ENCODE measurements at regions not wholly inside any gene's neighbourhood (a gene's known extent, or its start where the extent isn't known, plus 50 kb on each side); places are given as distances from the start of the nearest gene placed in this dataset.

DNA sequence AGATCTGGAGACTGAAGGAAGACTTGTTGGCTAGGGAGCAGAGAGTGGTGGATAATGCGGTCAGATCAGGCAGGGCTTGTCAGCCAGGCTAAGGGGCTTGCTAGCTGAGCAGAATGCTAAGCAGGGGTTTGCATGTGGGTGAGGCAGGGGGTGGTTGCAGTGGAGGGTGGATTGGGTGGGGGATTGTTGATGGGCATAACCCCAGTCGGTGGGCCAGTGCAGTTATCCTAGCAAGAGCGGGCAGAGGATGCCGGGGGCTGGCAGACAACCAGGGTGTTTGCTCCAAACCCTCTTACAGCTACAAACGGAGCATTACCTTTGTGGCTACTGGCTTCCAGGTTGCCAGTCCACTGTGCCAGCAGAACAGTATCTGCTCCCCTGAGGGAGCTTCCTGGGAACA lies 131.5 kb upstream of the LGALSL start:
- DNase-seq, result no peak

DNA sequence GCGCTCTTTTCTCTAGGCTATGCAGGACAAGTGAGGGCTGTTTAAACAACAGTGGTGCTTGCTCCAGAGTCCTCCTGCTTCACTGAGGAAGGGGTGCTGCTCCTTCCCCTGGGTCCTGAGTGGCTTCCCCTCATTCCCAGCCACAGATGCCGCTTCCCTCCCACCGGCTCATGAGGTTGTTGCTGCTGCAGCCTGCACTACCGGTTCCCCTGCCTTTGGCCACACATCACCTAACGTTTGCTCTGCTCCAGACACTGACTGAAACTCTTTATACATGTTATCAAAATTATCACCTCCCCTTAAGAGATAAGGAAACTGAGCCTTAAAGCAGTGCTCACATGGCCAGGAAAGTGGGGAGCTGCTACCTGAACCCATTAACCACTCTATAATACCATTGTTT lies 130.8 kb upstream of the LGALSL start:
- no peak for DNase-seq

DNA sequence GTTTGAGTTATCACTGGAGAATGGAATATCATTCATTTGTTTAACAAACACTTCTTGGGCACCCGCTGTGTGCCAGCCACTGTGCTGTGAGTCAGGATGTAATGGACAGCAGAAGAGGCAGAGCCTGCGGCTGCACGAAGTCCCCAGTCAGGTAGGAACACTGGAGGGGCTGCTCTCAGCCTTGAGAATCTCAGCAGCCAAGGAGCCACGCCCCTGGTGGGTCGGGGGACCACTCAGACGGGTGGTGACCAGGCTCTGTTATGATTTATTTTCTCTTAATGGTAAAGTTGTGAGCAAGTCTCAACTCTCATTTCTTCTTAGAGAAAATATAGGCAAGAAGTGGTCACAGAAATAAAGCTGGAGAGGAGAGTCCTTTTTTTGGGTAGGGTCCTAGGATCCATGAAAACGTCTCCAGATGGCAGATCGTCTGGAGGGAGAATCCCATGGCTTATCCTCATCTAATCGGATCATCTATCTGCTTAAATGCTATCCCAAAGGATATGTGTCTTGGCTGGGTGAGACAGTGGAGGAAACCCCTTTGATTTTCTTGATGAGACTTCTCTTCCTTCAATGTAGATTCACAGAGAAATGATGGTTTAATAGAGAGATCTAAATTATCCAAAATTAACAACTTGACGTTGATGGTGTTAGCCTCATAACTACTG lies 129.1 kb upstream of the LGALSL start:
- no peak for DNase-seq

DNA sequence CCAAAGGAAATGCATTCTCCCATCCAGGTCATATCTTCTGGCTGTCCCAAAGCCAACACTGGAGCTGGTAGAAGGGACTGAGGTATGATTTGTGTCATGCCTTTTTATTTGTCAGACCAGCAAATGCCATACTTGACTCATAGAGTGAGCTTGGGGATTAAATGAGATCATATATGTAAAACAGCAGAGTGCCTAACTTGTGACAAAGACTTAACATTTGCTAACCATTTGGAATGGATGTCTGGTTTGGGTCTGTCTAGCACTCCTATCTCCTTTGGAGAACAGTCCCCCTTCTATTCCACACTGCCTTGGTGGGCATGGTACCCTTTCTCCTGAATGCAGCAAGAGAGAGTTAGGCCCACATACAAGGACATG lies 128.5 kb upstream of the LGALSL start:
- no peak for DNase-seq

DNA sequence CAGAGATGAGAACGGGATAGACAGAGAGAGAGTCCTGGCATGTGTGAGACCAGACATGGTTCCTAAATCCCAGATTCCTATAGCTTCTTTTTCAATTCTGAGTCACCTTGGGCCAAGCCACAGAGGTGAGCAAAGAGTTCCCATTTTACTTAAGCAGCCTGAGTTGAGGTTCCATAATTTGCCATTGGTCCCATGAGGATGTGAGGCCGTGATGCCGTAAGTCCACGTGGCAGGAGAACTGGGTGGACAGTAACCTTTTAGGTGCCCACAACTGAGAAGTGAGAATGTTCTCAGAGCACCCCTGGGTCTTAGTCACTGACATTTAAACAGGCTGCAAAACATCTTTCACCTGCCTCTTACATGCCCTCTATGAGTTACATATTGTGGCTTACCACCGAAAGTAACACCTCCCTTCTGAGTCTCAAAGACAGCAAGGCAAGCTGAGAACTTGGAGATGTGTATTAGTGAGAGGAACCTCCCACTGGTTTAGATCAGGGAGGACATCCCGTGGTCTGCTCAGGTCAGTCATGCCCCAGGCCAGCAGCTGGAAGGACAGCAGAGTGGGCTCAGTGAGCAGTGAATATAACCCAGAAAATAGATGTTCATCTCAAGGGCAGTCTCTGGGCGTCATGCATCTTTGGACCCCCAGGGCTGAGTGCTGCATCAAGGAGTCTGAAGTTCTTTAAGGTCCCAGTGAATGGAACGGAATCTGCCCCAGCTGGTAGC lies 127.9 kb upstream of the LGALSL start:
- no peak for DNase-seq

DNA sequence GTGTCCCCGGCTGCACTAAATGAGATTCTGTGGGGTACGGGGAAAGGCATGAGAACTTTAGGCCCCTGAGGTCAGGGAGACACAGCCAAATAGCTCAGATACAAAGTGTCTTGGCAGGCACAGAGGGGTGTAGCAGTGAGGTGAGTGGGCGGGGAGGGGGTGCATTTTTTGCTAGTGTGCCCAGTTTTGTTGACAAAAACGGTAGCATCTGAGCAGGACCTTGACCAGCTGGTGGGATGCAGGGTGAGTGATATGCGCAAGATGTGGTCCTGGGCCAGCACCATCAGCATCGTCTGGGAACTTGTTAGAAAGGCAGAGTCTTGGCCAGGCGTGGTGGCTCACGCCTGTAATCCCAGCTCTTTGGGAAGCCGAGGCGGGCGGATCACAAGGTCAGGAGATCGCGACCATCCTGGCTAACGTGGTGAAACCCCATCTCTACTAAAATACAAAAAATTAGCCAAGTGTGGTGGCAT lies 127.3 kb upstream of the LGALSL start:
- no peak for DNase-seq

DNA sequence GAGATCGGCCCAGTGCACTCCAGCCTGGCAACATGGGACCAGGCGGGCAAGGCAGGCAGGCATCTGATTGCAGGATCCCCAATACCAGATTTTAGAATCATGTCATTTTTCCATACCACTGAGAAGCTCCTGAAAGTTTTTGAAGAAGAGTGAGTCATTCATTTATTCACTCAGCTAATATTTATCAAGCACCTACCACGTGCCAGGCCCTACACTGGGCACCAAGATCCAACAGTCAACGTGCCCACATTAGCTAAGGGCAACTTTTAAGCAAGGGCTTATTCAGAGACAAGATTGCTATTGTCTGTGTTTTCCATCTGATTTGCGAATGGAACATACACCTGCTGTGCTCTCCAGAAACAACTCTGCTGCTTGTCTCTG lies 126.8 kb upstream of the LGALSL start:
- no peak for DNase-seq

DNA sequence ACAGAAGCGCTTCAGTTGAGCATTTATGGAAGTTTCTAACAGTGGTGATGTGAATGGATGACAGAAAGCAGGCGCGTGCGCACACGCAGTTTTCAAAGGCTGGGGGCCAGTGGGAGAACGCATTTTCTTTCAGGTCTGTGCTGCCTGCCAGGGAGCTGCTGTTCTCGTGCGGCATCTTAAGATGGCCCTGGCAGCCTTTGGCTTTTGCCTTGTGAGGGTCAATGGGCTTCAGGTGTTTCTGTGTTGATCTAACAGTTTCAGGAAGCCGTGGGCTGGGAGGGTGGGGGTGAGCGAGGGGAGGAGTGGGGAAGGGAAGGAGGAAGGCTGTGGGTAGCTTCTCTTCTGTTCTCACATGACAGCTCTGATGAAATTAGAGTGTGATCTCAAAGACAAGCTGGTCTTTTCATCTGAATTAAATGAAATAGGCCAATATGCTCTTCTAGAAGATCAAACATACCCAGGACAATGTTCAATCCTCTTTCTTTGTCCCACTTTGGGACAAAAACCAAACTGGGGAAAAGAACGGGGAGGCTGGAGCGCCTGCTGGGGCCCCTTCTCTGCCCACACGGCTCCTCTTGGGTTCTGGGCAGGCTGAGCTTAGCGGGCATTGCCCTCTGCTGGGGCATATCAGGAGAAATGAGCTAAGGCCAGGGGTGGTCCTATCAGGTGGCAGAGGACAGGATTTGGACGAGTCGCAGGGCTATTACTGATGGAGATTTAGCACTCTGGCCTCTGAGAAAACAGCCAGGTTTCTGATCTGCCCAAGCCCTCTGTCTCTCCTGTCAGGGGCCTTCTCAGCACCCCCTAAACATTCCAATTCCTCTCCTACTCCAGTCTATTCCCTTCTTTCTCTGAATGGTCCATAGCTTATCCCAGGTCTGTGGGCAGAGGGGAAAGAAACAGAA lies 126.2 kb upstream of the LGALSL start:
- peak; percentile 56 for DNase-seq

DNA sequence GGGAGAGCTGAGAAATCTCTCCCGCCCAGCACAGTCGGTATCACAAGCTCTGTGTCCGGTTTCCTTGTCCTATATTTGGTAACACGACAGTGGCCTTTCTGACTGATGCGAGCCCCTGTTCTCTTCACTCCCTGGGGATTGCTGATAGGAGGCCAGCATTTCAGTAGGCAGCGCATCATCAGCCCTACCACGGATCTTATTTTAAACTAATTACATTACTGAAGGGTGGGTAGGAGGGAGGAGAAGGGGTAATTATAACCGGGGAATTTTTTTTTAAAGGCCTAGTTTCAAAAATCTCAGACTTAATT lies 125.6 kb upstream of the LGALSL start:
- DNase-seq, result no peak

DNA sequence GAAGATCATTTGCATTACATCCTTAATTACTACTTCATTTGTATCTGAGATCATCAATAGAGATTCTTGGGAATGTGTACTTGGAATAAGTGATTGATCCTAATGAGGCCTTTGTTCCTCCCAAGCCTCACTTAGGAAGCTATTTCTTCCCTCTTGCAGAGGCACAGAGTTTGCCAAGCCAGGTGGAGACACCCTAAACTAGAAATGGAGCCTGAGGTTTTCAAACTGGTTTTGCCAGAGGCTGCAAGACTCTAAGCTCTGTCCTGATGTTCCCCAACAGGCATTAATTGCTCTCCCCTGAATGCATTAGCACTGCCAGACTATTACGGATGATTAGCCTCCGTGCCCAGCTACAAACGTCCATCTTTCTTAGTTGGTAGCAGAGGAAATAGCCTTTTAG lies 125.2 kb upstream of the LGALSL start:
- no peak for DNase-seq

DNA sequence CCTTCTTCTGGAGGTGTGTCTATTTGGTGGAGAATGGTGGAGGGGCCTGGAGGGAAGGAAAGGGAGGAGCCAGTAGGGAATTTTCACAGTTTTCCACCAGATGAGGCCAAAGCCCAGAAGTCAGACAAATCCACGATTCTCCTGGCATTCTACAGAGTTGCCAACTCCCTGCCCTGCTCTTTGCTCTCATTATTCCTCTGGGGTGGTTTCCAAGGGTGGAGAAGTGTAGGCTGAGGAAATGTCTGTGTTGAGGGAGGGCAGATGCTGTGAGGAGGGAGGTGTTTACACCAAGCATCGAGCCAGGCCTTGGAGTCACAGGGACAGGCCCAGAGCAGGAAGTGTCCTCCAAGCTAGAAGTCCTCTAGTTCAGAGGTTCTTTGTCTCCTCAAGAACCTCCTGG lies 124.1 kb upstream of the LGALSL start:
- no peak for DNase-seq

DNA sequence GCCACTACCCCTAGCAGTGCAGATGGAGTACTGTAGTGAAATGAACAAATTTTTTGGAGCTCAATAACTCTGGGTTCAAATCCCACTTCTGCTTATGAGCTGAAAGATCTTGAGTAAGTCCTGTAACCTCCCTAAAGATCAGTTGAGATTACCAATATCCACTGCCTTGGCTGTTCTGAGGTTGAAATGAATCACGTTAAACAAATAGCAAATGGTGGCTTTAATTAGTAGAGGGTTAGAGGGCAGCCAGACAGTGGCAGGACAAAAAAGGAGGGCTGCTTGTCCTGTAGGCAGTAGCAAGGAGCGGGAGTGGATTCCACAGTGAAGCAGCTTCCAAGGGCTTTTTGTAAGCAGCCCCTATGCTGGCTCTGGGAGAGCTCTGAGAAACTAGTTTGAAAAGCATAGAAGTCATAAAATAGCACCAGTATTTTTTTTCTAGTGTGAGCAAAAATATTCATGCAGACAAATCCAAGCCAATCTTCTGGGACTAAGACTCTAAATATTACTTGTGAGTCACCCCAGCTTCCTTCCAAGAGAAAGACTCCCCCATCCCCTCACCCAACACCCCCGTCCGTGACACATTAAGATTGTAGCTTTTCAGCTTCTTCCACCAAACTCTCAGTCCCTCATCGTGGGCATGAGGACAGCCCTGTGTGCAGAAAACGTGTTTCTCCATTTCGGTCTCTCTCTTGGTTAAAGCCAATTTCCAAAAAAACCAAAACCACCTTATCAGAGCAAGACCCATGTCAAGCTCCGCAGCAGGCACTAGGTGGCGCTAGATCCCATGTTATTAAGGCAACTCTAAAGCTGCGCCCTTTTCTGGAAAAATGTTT lies 123.5 kb upstream of the LGALSL start:
- peak; percentile 80 for DNase-seq

DNA sequence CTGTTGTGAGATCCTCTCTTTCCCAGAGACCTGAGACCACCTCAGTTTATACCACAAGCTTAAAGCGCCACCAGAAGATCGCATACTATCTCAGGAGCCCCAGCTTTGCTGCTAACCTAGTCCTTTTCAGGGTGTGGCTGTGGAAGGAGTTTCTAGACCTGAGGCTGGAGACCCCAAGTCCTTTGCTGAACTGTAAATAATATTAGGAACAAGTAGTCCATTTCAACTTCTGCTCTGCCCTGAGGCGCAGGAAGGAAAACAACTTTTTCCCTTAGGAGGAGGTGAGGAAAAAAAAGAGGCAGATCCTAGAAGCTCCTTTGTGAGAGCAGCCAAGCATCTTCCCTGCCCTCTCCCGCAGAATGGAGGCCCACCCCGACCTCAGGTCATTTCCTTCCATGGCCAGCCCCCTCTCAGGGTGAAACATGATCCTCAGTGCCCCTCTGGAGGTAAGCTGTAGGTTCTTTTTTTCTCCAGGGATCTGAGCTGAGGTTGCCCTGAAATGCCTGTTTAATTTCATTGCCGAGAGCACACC lies 122.8 kb upstream of the LGALSL start:
- DNase-seq, result no peak

DNA sequence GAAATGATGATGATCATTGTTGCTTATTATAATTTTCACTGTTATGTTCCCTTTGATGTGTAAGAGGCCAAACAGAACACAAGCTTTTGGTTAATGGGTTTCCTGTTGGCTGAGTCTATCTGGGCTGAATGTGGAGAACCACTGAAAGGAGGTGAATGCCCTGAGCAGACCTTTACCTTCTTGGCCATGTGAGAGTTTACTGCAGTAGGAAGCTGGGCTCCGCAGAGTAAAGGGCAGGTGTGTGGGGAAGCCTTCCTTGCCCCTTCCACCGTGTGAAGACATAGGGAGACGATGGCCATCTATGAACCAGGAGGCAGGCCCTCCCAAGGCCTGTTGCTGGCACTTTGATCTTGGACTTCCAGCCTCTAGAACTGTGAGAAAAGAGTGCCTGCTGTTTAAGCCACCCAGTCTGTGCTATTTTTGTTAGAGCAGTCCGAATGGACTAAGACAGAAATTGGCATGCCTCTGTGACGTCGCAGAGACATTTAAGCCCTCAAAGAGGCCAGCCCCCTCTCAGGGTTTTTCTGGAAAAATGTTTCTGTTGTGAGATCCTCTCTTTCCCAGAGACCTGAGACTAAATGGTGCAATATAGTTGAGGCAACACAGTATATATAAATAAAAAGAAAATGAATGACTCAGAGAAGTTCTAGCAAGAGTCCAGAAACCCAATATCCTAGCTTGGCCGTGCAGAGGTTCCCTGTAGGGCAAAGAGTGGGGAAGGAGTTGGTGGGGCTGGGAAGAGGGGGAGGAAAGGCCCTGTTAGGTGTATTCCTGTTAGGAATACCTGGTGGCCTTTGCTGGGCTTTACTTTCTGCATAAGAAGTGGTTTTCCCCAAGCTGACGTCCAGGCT lies 121.9 kb upstream of the LGALSL start:
- DNase-seq, result no peak

DNA sequence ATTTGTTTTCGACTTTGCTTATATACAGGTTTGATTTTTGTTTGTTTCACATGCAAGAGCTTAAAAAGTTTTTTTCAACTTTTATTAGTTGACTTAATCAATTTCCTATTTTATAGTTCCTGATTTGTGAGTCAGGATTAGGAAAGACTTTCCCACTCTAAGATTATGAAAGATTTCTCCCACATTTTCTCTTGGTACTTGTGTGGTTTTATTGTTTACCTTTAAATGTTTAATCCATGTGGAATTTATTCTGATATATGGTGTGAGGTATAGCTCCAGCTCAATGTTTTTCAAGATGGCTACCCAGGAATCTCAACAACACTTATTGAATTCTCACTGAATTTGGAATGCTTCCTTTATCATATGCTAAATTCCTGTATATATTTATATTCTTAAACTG lies 117.8 kb upstream of the LGALSL start:
- no peak for DNase-seq

DNA sequence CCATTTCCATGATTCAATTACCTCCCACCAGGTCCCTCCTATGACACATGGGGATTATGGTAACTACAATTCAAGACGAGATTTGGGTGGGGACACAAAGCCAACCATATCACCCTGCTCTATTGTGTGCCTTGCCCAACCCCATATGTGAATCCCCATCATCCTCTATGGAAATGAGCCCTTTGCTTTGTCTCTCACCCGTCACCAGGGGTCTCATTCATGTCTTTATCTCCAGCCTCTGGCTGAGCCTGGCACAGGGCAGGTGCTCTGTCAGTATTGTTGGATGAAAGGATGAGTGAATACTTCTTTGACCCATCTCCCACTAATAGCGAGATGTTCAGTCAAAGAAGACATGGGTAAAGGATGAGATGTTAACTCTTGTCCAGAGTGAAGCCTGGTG lies 116.6 kb upstream of the LGALSL start:
- DNase-seq, result no peak

DNA sequence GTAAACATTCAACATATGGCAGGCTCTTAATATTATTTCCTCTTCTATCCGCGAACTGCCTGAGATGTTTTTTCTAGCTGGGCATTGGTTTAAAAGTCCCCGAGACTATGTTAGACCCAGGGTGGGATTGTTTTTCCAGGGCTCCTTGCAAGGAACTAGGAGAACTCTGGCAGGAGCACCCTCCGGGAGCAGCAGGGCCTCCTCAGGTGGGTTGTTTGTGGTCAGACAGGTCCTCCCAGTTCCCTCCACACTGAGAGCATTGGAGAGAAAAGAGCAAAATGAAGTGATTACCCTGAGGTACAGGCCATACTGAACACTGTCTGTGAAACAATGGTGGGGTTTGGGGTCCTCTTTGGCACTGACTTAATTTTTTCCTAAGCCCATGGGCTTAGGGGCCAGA lies 115.9 kb upstream of the LGALSL start:
- DNase-seq, result no peak

DNA sequence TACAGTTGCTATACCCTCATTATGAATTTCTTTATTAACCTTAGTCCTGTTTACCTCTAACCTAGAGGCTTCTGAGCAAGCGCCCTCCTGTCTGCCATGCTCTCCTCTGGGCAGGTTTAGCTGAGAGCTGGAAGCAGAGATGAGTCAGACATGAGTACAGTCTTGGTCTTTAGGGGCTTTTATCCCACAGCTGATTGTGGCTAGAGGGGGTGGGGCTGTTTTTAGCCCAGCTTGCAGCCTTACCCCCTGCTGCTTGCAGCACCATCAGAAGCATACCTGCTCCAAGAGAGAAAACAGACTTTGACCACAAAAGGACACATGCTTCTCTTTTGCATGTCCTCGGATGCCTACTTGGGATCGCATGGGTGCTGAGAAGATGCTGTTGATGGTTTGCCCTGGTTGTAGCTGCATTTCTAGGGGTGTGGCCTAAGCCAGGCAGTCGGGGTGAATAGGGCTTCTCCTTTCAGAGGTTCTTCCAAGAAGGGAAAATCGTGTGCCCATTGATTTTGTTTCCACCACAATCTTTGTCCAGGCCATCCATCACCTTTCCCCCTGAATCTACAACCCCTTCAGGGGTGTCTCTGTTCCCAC lies 115.0 kb upstream of the LGALSL start:
- no peak for DNase-seq

DNA sequence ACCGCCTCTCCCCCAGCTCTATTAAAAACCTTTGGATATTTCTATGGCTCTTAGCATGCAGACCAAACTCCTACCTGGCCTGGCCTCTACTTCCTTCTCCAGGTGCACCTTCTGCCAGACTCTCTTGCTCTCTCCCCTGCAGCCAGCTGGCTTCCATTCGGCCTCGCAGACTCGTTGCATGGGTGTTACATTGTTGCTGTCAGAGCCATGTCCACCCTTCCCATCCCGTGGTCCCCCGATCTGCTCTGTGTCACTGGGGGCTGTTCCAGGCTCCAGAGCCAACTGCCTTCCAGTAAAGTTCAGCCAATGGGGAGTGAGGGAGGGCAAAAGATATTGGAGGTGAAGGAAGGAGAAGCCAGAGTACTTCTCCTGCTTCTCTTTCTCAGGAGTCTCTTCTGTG lies 112.5 kb upstream of the LGALSL start:
- no peak for DNase-seq

DNA sequence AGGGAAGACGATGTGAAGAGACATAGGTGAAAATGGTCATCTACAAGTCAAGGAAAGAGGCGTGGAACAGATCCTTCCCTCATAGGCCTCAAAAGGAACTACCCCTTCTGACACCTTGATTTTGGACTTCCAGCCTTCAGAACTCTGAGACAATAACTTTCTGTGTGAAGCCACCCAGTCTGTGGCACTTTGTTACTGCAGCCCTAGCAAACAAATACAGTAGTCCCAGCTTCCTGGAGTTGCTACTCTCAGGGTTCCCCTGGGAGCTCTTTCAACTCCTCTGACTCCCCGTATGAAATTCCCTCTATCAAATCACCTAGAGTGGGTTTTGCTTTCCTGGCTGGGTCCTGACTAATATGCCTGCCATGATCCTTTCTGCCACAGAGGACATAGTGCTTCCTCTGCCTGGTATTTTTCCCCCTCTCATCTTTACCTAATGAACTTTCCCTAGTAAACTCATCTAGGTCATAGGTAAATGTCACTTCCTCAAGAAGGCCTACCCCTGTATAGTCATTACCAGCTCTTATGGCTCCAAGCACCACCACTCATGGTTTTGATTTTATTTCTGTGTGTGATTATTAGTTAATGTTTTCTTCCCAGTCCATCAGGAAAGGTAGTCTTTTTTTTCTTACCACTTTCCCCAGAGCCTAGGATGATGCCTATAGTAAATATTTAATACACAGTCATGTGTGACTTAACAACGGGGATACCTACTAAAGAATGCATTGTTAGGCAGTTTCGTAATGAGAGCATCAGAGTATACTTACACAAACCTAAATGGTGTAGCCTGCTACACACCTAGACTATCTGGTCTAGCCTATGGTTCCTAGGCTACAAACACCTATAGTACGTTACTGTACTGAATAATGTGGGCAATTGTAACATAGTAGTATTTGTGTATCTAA lies 111.5 kb upstream of the LGALSL start:
- DNase-seq, result no peak

Data from NCI-H774 (cell line).